ENCODE measurements at regions not wholly inside any gene's neighbourhood (a gene's known extent, or its start where the extent isn't known, plus 50 kb on each side); places are given as distances from the start of the nearest gene placed in this dataset.
"Not testable (repeated sequence)": the region's sequence is repeated elsewhere in the genome, so short reads cannot be mapped to it uniquely, and the experiment has no call there.

DNA sequence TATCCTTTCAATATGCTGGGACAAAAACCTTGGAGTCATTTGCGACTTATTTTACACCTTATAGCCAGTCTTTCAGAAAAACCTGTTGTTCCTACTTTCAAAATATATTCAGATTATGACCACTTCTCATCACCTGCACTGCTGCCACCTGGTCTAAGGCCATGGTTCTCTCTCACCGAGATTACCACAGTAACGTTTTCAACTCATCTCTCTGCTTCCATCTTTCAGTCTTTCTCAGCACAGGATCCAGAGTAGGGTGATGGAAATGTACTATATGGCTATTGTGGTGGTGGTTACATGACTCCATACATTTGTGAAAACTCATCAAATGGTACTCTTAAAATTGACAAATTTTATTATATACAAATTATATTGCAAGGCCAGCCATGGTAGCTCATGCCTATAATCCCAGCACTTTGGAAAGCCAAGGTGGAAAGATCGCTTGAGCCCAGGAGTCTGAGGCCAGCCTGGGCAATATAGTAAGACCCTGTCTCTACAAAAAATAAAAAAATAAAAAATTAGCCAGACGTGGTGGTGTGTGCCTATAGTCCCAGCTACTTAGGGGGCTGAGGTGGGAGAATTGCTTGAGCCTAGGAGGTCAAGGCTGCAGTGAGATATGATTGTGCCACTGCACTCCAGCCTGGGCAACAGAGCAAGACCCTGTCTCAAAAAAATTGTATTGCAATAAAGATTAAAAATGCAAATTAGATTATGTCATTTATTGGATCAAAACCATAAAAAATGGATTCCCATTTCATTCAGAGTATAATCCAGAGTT, 120.9 kb upstream of the PPP2R5A start:
- DNase-seq (ENCODE audit: low spot score in 2 of 2), result no peak
- Histone ChIP-seq H3K27me3 (no peaks in the 10 kb centered on the region), H3K4me1 (no peaks in the 10 kb centered on the region), H3K27ac (no peak overlapping the region), H3K9me3 (no peaks in the 10 kb centered on the region), H3K4me3 (no peak overlapping the region), H3K36me3 (no peaks in the 10 kb centered on the region)
- intact Hi-C loops (cut with DNase I; ENCODE audit: low total_unique reads), result no loop called here
- TF ChIP-seq POLR2A (IDR thresholded peaks at IDR 0.05), result no peak
- no peak for TF ChIP-seq POLR2AphosphoS5 (IDR thresholded peaks at IDR 0.05)
- TF ChIP-seq, protein P1, sequence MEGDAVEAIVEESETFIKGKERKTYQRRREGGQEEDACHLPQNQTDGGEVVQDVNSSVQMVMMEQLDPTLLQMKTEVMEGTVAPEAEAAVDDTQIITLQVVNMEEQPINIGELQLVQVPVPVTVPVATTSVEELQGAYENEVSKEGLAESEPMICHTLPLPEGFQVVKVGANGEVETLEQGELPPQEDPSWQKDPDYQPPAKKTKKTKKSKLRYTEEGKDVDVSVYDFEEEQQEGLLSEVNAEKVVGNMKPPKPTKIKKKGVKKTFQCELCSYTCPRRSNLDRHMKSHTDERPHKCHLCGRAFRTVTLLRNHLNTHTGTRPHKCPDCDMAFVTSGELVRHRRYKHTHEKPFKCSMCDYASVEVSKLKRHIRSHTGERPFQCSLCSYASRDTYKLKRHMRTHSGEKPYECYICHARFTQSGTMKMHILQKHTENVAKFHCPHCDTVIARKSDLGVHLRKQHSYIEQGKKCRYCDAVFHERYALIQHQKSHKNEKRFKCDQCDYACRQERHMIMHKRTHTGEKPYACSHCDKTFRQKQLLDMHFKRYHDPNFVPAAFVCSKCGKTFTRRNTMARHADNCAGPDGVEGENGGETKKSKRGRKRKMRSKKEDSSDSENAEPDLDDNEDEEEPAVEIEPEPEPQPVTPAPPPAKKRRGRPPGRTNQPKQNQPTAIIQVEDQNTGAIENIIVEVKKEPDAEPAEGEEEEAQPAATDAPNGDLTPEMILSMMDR (IDR thresholded peaks at IDR 0.05), result no peak

DNA sequence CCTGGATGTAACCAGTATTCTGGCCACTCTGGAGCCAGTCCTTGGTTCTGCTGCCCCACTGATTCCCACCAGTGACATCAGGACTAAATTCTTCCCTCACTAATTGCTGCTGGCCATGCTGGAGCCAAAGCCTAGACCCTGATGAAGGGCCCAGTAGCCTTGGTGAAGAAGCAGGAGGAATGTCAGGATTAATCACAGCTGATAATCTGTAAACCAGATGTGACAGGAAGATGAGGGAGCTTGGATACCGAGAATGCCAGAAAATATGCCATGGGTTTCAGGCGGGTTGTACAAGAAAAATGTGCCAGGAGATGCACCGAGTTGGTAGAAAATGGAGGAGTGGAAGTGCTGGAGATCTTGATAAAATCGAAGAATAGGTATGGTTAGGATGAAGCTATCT, 119.0 kb upstream of the PPP2R5A start:
- intact Hi-C loops (cut with DNase I; ENCODE audit: low total_unique reads), result no loop called here

DNA sequence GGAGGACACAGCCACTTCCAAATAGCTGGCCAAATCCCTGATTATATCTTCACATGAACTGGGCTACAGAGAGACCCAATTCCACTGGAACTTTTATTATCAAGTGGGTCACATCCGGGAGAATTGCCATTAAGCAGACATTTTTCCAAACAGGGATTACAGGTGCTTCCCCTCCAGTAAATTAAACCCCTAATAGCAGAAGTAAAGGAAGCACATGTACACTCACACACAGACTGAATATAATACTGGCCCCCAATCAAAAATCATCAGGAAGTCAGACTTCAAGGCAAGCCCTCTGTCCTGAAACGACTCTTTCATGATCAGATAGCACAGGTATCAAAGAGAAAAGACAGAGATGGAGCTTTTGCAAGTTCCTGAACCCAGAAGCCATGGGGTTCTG, 118.6 kb upstream of the PPP2R5A start:
- intact Hi-C loops (cut with DNase I; ENCODE audit: low total_unique reads), result no loop called here
- Histone ChIP-seq H3K27me3 (no peaks in the 10 kb centered on the region), H3K9me3 (no peaks in the 10 kb centered on the region), H3K36me3 (no peaks in the 10 kb centered on the region), H3K4me3 (no peak overlapping the region), H3K4me1 (no peaks in the 10 kb centered on the region), H3K27ac (no peak overlapping the region)
- DNase-seq (ENCODE audit: low spot score in 2 of 2), result no peak
- TF ChIP-seq, protein P1 (IDR thresholded peaks at IDR 0.05), result no peak
- TF ChIP-seq POLR2A (IDR thresholded peaks at IDR 0.05) (no peak), POLR2AphosphoS5 (IDR thresholded peaks at IDR 0.05) (no peak)

More for the DNA sequence above, 119.0 kb upstream of the PPP2R5A start:
- Histone ChIP-seq H3K4me3 (no peak overlapping the region), H3K27me3 (no peaks in the 10 kb centered on the region), H3K27ac (no peak overlapping the region), H3K36me3 (no peaks in the 10 kb centered on the region), H3K4me1 (no peaks in the 10 kb centered on the region), H3K9me3 (no peaks in the 10 kb centered on the region)
- no peak for DNase-seq (ENCODE audit: low spot score in 2 of 2)
- TF ChIP-seq, protein P1 (IDR thresholded peaks at IDR 0.05), result no peak
- TF ChIP-seq POLR2A (IDR thresholded peaks at IDR 0.05) (no peak), POLR2AphosphoS5 (IDR thresholded peaks at IDR 0.05) (no peak)

DNA sequence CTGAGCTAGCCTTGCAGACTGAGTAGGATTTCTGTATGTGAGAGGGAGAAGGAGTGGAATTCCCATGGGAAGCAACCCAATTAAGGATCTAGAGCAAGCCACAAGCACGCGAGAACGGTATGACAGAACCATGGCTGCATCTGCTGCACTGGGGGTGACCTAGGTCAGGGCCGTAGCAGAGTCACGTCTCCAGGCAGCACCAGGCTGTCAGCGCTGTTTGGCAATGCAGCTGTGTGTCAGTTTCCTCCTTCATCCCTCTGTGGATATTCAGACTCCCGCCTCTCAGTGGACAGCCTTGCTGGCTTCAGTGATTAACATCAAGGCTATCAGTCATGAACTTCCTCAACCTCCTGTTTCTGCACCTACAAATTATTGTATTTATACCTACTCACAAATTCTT, 118.1 kb upstream of the PPP2R5A start:
- no peak for DNase-seq (ENCODE audit: low spot score in 2 of 2)
- Histone ChIP-seq H3K27ac (no peak overlapping the region), H3K4me1 (no peaks in the 10 kb centered on the region), H3K9me3 (no peaks in the 10 kb centered on the region), H3K27me3 (no peaks in the 10 kb centered on the region), H3K36me3 (no peaks in the 10 kb centered on the region), H3K4me3 (no peak overlapping the region)
- intact Hi-C loops (cut with DNase I; ENCODE audit: low total_unique reads), result no loop called here
- TF ChIP-seq POLR2AphosphoS5 (IDR thresholded peaks at IDR 0.05) (no peak), POLR2A (IDR thresholded peaks at IDR 0.05) (no peak)
- TF ChIP-seq, protein P1 (IDR thresholded peaks at IDR 0.05), result no peak

DNA sequence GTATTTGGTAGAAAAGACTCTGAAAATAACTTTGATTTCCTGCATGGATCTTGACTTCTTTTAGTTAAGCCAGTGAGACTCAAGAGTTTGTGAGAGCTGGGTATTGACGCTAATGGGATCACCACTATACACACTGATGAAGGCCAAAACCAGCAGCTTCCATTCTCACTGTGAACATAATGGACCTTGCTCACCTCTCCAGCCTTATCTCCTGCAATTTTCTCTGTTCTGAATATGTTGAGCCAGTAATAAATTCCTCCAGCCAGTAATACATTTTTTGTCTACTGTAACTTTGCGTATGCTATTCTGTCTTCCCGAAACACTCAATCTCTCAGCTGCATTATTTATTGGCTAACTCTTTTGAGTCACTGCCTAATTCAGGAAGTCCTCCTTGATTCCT, 111.6 kb upstream of the PPP2R5A start:
- TF ChIP-seq POLR2A (IDR thresholded peaks at IDR 0.05) (no peak), POLR2AphosphoS5 (IDR thresholded peaks at IDR 0.05) (no peak)
- TF ChIP-seq, protein P1 (IDR thresholded peaks at IDR 0.05), result no peak
- H3K4me1 ChIP-seq, result no peaks in the 10 kb centered on the region
- H3K9me3 ChIP-seq, result no peaks in the 10 kb centered on the region
- DNase-seq (ENCODE audit: low spot score in 2 of 2), result no peak
- no peaks in the 10 kb centered on the region for H3K36me3 ChIP-seq
- no peaks in the 10 kb centered on the region for H3K27me3 ChIP-seq
- no peak overlapping the region for H3K27ac ChIP-seq
- intact Hi-C loops (cut with DNase I; ENCODE audit: low total_unique reads), result no loop called here
- no peak overlapping the region for H3K4me3 ChIP-seq

DNA sequence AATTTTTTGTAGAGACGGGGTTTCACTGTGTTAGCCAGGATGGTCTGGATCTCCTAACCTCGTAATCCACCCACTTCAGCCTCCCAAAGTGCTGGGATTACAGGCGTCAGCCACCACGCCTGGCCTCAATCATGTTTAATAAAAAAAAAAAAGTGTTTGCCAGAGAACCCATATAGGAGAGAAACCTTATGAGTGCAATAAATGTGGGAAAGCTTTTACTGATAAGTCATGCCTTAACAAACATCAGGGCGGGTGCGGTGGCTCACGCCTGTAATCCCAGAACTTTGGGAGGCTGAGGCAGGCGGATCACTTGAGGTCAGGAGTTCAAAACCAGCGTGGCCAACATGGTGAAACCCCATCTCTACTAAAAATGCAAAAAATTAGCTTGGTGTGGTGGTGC, 110.9 kb upstream of the PPP2R5A start:
- intact Hi-C loops (cut with DNase I; ENCODE audit: low total_unique reads); H3K9me3 ChIP-seq; DNase-seq (ENCODE audit: low spot score in 2 of 2); H3K4me3 ChIP-seq; H3K36me3 ChIP-seq; H3K27ac ChIP-seq; H3K4me1 ChIP-seq; H3K27me3 ChIP-seq: not testable (repeated sequence)
